ENCODE measurements at regions not wholly inside any gene's neighbourhood (a gene's known extent, or its start where the extent isn't known, plus 50 kb on each side); places are given as distances from the start of the nearest gene placed in this dataset.

- no peak for TF ChIP-seq CTCF (IDR thresholded peaks at IDR 0.05)
- TF ChIP-seq POLR2AphosphoS5 (IDR thresholded peaks at IDR 0.05) = no peak
- no peak for TF ChIP-seq POLR2A (IDR thresholded peaks at IDR 0.05)
Measured at GRCh38 chr18:22473366-22473765, 55.7 kb upstream of the CTAGE1 start.

Data from prostate gland (tissue), 2 donors.